Occipital lobe (tissue), 1 donor: ENCODE measurements at regions not wholly inside any gene's neighbourhood (a gene's known extent, or its start where the extent isn't known, plus 50 kb on each side); places are given as distances from the start of the nearest gene placed in this dataset.
"Not testable (repeated sequence)": the region's sequence is repeated elsewhere in the genome, so short reads cannot be mapped to it uniquely, and the experiment has no call there.

ENCODE experiments used
- DNase-seq: peaks from one replicate; lab custom pipeline; 2025; lab: John Stamatoyannopoulos, UW

- no peak for DNase-seq
These were observed 1521.6 kb upstream of the SLC39A10 start for GRCh38 chr2:194135463-194135862.

GRCh38 chr2:194128810-194129209, 1528.2 kb upstream of the SLC39A10 start:
- DNase-seq, result no peak

- no peak for DNase-seq
These were observed 1530.6 kb upstream of the SLC39A10 start for GRCh38 chr2:194126418-194126817.

- no peak for DNase-seq
These were observed 1540.2 kb upstream of the SLC39A10 start for GRCh38 chr2:194116861-194117260.

- no peak for DNase-seq
These were observed 1551.7 kb upstream of the SLC39A10 start for GRCh38 chr2:194105358-194105757.

- no peak for DNase-seq
These were observed 1552.3 kb upstream of the SLC39A10 start for GRCh38 chr2:194104687-194105086.

- no peak for DNase-seq
These were observed 1552.9 kb upstream of the SLC39A10 start for GRCh38 chr2:194103941-194104659.

GRCh38 chr2:194102546-194102945, 1554.5 kb upstream of the SLC39A10 start:
- DNase-seq, result no peak

GRCh38 chr2:194100201-194100600, 1556.8 kb upstream of the SLC39A10 start:
- DNase-seq, result no peak

- DNase-seq, result no peak
These were observed 1560.6 kb upstream of the SLC39A10 start for GRCh38 chr2:194096402-194096801.

- no peak for DNase-seq
These were observed 1561.7 kb upstream of the SLC39A10 start for GRCh38 chr2:194095359-194095758.

- no peak for DNase-seq
These were observed 1566.6 kb upstream of the SLC39A10 start for GRCh38 chr2:194090251-194090905.

- no peak for DNase-seq
These were observed 1569.7 kb upstream of the SLC39A10 start for GRCh38 chr2:194087089-194087958.

- no peak for DNase-seq
These were observed 1570.9 kb upstream of the SLC39A10 start for GRCh38 chr2:194086129-194086528.

- no peak for DNase-seq
These were observed 1577.0 kb upstream of the SLC39A10 start for GRCh38 chr2:194079989-194080388.

GRCh38 chr2:194077366-194077765, 1579.7 kb upstream of the SLC39A10 start:
- DNase-seq, result no peak

- no peak for DNase-seq
These were observed 1594.6 kb upstream of the SLC39A10 start for GRCh38 chr2:194062401-194062800.

- no peak for DNase-seq
These were observed 1596.8 kb upstream of the SLC39A10 start for GRCh38 chr2:194060269-194060668.

GRCh38 chr2:194054313-194054712, 1602.7 kb upstream of the SLC39A10 start:
- DNase-seq, result no peak

GRCh38 chr2:194044321-194044720, 1612.7 kb upstream of the SLC39A10 start:
- DNase-seq, result no peak

GRCh38 chr2:194021130-194021529, 1635.9 kb upstream of the SLC39A10 start:
- not testable (repeated sequence) for DNase-seq

- DNase-seq, result no peak
These were observed 1636.9 kb upstream of the SLC39A10 start for GRCh38 chr2:194020155-194020554.
